ENCODE measurements at regions not wholly inside any gene's neighbourhood (a gene's known extent, or its start where the extent isn't known, plus 50 kb on each side); places are given as distances from the start of the nearest gene placed in this dataset.

DNA sequence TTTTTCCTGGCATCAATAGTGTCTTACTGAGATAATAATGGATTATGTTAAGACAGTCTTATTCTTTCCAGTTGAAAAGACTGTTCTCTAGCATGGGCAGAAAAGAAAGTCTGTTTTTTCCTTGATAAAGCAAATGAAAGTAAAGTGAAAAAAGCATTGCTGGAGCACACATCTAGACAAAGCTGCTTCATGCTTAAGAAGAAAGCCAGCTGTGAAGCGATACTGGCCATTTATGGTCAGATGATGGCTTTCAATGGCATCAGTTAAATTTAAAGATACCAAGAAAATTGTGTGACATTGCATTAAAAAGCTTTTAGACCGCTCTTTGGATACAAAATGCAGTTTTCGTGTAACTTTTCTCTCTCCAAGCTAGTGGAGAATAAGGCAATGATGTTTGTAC, 242.1 kb upstream of the TRAM1L1 start:
- DNase-seq: no peak

DNA sequence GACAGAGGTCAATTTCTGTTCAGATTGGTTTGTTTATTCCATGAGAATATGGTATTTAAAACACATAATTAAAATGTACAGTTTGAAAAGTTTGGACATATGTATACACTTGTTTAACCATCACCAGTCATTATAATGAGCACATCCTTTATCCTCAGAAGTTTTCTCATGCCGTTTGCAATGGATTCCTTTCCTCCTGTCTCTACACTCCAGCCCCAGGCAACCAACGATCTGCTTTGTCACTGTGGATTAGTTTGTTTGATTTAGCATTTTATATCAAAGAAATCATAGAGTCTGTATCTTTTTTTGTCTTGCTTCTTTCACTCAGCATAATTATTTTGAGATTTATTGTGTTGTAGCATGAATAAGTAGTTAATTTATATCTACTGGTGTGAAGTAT, 243.0 kb upstream of the TRAM1L1 start:
- DNase-seq: no peak

DNA sequence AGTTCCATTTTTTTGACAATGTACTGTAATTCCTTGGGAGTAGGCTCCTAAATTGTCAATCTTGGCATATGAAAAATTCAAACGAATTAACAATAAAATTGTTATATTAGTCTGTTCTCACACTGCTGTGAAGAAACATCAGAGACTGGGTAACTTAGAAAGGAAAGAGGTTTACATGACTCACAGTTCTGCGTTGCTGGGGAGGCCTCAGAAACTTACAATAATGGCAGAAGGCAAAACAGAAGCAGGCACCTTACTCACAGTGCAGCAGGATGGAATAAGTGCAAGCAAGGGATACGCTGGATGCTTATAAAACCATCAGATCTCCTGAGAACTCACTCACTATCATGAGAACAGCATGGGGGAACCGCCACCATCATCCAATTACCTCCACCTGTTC, 246.4 kb upstream of the TRAM1L1 start:
- DNase-seq: no peak

DNA sequence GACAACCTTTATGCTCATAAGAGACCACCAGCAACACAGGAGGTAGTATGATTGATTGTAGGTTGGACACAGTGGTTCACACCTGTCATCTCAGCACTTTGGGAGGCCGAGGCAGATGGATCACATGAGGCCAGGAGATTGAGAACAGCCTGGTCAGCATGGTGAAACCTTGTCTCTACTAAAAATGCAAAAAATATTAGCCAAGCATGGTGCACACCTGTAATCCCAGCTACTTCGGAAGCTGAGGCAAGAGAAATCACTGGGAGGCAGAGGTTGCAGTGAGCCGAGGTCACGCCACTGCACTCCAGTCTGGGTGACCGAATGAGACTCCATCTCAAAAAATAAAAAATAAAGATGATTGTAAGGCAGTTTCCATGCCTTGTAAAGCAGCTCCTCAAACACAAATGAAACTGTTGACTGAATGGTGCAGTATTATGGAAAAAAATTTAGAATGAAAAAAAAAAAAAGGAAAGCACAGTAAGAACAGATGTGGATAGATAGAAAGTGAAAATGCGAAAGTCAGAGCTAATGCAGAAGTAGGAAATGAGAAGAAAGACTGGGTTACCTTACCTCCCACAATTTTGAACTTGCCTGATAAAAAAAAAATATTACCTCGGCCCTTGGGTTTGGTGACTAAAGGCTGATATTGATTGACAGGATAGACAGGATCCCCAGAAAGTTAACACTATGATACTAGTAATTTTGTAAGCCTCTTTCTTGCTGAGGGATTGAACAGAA, 249.2 kb upstream of the TRAM1L1 start:
- no peak for DNase-seq

DNA sequence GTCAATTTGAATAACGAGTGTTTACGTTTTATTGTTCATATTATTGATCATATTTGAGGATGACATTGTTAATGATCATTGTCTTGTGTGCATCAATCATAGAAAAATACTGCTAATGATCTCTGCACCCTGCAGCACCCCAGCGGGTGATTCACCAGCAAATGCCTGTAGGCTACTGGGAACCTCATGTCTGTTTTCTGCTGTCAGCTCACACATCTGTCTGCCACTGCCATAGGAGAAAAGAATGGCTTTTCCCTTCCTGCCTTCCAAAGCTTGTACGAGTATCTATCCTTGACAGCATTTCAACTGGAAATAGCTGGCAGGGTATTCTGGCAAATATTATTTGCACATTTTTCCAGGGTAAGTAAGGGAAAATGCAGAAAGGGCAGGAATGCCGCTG, 272.1 kb upstream of the TRAM1L1 start:
- no peak for DNase-seq

DNA sequence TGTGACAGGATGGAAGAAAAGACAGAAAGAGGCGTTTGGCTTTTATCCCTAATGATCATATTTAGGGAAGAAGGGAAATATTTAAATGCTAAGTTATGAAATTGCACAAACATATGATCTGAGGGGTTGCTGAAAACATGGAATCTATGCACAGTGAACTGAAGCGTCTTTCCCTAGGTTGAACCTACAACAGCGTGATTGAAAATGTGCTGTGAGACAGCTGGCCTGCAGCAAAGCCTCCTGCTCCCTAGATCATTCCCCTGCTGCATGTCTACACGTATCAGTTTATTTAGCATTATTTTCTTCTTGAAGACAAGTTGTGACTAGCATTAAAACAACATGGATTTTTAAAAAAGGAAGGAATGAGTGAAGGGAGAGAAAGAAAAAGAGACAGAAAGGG, 272.5 kb upstream of the TRAM1L1 start:
- DNase-seq: no peak

DNA sequence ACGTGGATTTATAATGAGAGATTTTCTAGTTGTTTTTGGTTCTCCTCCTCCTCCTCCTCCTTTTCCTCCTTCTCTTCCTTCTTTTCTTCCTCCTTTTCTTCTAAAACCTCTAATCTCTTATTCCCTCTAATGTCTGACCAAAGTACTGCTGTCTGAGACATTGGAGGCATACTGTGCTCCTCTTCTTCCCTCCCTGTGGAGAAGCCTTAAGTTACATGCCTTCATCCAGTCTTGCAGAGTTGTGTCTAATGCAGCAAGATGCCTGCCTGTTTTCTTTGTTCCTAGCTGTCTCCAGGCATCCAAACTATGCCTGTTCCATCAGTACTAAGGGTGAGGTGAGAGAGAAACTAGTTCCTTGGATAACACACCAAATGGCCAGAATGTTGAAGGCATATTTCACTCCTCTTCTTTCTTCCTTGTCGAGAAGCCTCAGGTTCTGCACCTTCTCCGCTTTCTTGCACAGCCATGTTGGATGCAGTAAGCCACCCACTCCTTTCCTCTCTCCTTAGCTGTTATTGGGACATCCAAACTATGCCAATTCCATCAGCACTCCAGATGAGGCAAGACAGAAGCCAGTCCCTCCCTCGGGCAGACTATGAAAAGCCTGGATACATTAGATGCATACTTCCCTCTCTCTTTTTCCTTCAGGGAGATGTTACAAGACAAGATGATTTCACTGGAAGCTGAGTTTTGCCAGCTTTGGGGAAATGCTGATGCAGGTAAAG, 285.7 kb upstream of the TRAM1L1 start:
- no peak for DNase-seq

DNA sequence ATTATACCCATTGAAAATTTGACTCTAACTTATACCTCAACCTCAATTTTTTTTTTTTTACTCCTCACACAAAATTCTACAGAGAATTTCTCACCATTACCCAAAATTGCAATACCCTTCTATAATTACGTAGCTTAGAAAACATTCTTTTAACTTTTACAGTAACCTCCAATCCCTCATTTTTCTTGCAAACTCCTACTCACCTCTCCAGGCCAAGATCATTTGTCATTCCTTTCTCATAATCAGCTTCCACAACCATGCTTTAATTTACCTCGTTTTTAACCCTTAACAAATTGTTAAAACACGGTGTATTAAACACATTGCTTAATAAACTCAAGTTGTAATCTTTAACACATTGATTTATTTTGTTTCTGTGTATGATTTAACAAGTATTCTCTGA, 289.7 kb upstream of the TRAM1L1 start:
- no peak for DNase-seq

DNA sequence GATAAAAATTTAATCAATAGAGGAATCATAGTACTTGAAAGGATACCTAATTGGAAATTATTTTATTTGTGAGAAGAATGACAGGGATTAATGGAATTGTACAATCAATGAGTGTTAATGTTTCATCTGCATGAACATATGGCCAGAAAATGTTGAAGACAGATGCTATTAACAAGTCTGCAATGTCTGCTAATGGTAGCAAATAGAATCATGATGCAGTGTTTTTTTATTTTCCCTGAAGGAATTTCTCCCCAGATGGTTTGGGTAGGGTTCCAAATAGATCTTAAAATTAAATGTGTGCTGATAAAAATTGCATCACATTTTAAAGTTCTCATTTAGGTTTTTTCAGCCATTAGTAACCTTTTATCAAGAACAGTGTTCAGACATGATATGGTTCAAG, 291.3 kb upstream of the TRAM1L1 start:
- DNase-seq: peak; percentile 31

DNA sequence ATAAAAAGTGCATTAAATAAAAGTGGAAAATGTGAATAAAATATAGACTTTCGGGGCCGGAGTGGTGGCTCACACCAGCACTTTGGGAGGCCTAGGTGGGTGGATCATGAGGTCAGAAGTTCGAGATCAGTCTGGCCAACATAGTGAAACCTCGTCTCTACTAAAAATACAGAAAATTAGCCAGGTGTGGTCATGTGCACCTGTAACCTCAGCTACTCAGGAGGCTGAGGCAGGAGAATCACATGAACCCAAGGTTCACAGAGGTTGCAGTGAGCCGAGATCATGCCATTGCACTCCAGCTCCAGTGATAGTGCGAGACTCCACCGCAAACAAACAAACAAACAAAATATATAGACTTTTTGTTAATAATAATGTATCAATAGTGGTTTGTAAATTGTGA, 293.6 kb upstream of the TRAM1L1 start:
- DNase-seq: no peak

DNA sequence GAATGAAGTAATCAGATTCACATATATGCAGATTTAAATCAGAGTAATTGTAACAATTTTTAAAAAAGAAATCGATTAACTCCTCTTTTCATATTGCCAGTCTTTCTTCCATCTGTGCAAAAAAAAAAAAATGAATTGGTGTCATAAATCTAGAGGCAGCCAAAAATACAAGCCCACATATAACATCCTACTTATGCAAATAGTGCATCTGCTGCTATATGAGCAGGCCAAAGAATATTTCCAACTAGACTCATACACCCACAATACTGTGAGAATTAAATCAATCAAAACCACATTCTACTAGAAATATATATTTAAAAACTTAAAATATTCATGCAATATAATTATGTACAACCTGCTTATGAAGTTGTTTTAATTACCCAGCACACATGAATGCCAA, 298.1 kb upstream of the TRAM1L1 start:
- DNase-seq: peak; percentile 0

DNA sequence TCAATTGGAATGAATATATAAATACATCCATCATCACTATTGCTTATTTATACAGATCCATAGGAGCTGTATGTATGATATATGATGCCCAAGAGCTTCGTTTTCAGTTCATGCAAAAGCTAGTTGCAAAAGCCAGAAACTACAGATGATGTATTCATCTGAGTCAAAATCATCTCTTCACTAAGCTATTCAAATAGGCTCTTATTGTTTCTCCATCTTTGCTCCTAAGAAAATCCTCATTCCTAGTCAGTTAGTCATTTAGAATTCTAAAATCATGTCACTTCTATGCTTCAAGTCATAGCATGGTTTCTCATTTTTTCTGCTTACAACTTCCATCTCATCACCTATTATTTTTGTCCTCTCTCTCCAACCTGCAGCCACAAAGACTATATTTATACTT, 300.1 kb upstream of the TRAM1L1 start:
- no peak for DNase-seq

DNA sequence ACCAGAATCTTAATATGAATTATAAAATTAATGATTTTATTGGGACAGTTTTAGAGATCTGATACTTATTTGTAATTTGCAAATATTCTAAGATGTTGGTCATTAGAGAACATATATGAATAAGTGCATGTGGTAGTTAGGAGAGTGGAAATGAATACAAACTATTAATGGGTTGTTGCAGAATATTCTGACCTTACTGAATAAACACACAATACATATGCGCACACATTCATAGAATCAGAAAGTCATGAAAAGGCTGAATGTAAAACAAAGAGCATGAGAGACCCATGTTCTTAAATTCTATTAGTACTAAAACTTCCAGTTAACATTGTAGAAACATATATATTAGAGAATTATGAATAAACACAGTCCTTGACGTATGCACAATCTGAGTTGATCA, 301.7 kb upstream of the TRAM1L1 start:
- no peak for DNase-seq

DNA sequence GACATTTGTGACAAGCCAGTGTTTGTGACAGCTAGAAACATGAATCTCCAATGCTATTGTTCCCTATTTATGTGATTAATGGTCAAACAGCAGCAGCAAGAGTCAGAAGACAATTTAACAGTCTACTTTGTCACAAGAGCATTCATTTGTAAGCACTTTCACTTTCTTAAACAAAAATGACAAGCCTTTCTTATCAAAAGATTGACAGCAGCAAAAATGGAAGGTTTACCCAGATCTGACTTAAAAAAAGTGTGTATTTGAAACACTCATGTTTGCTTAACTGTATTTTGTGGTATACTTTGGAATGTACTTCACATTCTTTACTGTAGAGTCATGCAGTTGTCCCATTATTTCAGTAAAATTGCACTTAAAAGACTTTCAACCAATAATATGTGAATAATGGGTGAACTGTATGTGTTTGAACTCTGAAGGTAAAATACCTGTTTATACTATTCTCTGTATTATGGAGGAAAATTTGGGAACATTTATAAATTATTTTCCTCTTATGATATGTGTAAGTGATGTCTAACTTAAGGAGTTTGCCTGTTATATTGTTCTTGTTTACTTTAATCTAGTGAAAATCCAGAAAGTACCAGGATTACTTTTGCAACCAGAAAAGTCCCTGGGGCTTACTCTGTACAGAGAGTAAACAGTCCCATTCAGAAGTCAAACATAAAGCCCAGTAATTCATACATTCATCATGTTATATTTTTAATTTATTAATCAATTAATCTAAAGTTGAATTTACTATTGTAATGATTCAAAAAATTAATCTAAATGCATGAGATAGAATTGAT, 314.9 kb upstream of the TRAM1L1 start:
- DNase-seq: no peak

DNA sequence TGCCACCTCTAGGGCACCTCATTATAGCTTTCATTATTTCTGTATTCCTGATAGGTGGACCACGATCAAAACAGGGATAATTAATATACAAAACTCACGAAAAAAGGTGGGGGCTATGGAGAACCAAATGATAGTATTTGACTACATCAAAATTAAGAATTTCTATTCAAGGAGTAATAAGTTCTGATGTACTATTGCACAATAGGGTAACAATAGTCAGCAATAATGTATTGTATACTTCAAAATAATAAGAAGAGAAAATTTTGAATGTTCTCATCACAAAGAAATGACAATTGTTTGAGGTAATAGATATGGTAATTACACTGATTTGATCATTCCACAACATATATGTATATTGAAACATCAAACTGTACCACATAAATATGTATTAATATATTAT, 327.3 kb upstream of the TRAM1L1 start:
- DNase-seq: no peak

DNA sequence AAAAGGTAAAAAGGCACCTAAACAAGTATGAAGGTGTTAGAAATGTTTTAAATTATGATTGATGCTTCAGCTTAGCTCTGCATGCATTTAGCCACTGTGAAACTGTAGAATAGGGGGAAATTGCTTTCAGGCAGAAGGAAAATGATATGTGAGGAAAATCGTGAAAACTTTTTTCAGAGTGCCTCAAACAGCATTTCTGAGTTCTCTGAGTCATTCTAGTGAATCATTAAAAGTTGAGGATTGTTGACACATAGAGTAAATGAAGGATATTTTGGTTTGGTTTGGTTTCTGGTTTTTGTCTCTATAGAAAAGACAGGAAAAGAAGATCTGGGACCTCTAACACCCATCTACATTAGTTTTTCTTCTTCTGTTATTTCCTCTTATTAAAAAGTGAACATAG, 332.5 kb upstream of the TRAM1L1 start:
- DNase-seq: no peak

DNA sequence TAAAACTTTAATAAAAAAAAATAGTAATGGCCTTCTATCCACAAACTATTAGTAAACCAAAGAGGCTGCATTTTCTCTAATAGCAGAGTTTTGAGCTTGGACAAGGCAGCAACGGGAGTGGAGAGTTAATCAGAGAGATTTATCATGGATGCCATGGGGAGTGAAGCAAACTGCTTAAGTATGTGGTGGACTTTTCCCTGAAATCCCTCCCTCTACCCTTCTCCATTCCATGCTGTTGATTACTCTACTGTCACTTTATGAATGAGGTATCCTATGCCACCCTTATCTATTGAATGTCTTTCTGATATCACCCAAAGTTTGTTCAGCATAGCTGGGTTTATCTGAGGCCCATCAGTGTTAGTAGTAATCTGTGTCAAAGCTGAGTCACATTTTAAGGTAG, 335.6 kb upstream of the TRAM1L1 start:
- DNase-seq: no peak

DNA sequence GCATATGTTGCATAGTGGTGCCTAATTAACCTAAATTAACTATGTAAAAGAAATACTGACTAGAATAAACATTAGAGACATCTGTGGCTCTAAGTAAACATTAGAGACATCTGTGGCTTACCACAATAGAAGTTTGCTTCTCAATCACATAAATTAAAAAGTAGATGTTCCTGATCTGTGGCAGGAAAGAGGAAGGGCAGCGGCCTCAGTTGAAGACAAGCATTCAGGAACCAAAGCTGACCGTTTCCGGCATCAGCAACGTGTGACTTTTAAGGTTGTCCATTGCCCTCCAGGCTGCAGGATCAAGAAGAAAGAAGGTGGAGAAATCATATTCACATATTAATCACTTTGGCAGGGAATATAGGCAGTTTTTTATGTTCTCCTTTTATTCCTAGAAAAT, 336.3 kb upstream of the TRAM1L1 start:
- DNase-seq: no peak

DNA sequence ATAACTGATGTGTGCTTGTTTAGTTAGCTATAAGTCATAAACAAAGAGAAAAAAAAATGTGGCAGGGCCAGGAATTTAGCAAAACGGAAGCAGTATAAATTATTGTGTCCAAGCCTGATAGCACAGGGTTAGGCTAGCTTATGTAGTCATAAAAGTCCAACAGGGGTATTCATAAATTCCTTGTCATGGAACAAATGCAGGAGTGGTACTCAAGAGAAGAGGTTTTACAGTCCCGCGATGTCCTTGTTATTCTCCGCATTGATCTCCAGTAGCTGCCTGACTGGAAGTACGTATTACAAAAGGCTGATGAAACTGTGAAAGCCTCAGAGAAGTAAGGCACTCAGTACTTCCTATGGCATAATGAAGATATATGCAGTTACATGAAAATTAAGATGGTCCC, 336.9 kb upstream of the TRAM1L1 start:
- DNase-seq: no peak

DNA sequence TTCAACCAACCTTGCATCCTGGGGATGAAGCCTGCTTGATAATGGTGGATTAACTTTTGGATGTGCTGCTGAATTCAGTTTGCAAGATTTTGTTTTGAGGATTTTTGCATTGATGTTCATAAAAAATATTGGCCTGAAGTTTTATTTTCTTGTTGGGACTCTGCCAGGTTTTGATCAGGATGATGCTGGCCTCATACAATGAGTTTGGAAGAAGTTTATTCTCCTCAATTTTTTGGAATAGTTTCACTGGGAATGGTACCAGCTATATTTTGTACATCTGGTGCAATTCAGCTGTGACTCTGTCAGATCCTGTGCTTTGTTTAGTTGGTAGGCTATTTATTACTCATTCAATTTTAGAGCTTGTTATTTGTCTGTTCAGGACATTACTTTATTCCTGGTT, 340.3 kb upstream of the TRAM1L1 start:
- no peak for DNase-seq

DNA sequence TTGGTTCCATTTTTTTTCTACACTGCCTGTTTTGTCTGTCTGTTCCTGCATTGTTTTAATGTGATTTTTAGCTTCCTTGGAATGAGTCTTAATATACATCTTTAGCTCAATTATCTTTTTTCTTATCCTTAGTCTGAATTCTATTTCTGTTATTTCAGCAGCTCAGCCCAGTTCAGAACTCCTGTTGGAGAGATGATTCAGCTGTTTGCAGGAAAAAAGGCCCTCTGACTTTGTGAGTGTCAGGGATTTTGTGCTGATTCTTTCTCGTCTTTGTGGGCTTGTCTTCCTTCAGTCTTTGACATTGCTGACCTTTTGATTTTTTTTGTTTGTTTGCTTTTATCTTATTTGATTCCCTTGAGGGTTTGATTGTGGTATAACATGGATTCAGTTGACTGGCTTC, 343.2 kb upstream of the TRAM1L1 start:
- DNase-seq: no peak

DNA sequence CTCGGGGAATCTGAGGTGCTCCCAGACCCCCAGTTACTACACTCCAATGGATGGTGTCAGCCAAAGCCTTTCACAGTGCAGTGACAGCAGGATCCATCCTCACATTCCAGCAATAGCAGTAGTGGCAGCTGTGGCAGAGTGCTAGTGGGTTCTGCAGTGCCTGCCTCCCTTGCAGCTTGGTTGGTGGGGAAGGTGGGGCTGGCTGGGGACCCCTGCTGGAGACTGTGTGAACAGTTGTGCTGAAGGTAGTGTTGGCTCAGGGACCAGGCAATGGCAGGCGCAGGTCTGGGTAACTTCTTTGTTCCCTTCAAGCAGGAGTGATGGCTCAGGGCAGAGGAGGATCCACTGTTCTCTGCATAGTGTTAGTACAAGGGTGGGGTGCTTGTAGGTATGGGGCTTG, 343.7 kb upstream of the TRAM1L1 start:
- DNase-seq: no peak

DNA sequence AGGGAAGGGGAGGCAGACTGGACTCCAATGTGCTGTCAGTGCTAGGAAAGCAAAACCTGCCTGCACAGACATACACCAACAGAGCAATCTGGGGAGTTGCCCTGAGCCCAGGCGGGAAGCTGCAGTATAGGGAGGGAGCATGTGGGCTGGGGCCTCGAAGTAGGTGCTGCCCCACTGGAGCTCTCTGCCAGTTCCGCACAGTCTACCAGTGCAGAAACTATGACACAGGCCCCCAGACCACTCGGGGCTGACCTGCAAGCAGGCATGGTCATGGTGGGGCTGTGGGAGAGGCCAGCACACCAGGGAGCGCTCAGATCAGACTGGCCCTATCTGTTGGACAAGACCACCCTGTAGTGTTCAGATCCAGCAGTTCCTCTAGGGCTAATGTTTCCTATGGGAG, 344.1 kb upstream of the TRAM1L1 start:
- no peak for DNase-seq

DNA sequence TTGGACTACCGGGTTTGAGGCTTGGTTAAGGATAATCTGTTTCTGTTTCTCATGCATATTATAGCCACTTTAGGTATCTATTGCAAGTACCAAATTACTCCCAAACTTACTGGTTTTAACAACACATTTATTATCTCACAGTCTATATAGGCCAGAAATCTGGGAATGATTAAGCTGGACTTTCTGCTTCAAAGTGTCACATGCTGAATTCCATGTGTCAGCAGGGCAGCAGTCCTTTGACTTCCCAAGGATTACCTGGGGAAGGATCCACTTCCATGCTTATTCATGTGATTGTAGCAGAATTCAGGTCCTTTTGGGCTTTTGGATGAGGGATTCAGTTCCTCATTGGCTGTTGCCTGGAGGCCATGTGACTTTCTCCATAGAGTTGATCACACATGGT, 349.0 kb upstream of the TRAM1L1 start:
- DNase-seq: no peak

Data from NCI-H524 treated with DMSO at 0.1 percent for 48 hours (cell line).